RWPE1 (cell line): ENCODE measurements at regions not wholly inside any gene's neighbourhood (a gene's known extent, or its start where the extent isn't known, plus 50 kb on each side); places are given as distances from the start of the nearest gene placed in this dataset.

Experiments
- CTCF ChIA-PET: fragments of 350-600 bp; sonication (Branson Sonifier 250); formaldehyde crosslinking; extraction: SDS; loops from one replicate; lab custom pipeline; 2021; lab: Yijun Ruan, JAX
- POLR2A ChIA-PET: fragments of 400-600 bp; formaldehyde crosslinking; extraction: SDS; loops from one replicate; lab custom pipeline; 2020; ENCODE audit warnings: antibody characterized with exemption; ENCODE audit not compliant: low non-redundant PET; lab: Yijun Ruan, JAX
- DNase-seq: peaks from one replicate; pipeline ENCODE4 v3.0.0; 2012; ENCODE audit warnings: low spot score
- H3K27ac ChIP-seq: fragments of 450-650 bp; 2 replicates; pipeline ENCODE4 v1.5.1; 2017
- TF ChIP-seq, protein P1 (sequence below): fragments of 450-650 bp; conservative IDR thresholded peaks from 2 replicates; pipeline ENCODE4 v1.5.1; 2017; ENCODE audit warnings: low read depth, mild to moderate bottlenecking

DNA sequence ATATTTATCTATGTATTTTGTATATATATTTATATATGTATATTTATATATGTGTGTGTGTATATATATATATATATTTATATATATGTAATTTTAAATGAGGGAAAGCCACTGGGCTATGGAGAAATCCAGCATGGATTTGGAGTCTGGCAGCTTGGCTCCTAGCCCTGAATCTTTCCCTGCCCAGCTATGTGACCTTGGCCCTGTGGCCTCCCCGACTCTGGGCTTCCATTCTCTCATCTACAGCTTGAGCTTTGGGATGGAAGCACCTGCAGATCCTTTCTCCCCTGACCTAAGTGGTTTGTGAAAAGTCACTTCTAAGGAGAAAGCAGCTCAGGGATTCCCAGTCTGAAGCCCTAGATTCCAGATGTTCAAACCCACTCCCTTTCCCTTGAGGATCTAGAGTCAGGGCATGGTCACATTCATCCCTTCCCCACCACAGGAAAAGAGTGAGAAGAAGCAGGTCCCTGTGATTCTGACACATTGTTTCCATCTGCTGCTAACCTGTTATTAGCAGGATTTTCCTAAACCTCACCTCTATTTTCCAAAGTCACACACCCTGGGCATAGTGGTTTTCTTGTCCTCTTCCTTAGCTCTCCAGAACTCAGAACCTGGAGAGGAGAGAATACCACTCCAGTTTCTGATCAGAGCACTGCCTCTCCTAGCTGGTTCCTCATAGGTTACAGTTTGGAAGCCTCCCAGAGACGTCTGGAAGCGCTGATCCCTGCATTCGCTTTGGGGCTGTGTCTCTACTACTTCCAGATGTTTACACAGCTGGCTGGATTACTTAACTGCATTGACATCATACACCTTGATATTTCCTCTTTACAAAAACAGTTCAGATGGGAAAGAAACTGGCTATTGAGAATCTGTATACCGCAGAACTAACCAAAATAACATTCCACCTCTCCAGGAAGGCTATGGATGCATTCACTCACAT is 327.5 kb upstream of the ZMIZ1 start:
- H3K27ac ChIP-seq: no peak overlapping the region
- DNase-seq: peak; percentile 13
- TF ChIP-seq, protein P1, sequence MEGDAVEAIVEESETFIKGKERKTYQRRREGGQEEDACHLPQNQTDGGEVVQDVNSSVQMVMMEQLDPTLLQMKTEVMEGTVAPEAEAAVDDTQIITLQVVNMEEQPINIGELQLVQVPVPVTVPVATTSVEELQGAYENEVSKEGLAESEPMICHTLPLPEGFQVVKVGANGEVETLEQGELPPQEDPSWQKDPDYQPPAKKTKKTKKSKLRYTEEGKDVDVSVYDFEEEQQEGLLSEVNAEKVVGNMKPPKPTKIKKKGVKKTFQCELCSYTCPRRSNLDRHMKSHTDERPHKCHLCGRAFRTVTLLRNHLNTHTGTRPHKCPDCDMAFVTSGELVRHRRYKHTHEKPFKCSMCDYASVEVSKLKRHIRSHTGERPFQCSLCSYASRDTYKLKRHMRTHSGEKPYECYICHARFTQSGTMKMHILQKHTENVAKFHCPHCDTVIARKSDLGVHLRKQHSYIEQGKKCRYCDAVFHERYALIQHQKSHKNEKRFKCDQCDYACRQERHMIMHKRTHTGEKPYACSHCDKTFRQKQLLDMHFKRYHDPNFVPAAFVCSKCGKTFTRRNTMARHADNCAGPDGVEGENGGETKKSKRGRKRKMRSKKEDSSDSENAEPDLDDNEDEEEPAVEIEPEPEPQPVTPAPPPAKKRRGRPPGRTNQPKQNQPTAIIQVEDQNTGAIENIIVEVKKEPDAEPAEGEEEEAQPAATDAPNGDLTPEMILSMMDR: no peak
- CTCF ChIA-PET: no interaction called here
- POLR2A ChIA-PET: no interaction called here

DNA sequence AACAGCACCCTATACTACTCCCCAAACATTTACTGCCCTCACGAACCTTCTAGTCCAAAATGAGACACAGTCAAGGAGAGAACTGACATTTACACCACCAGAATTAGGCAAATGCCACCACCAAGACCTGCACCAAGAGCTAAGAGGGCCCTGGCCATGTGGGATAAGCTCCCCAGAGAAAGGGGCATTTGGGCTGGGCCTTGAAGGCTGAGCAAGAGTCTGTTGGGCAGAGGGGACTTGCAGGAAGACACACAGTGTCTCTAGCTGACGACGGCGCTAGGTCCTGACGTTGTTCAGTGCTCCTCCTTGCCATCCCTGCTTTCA is 326.4 kb upstream of the ZMIZ1 start:
- ChIA-PET POLR2A (no interaction called here), CTCF (no interaction called here)
- no peak overlapping the region for H3K27ac ChIP-seq
- TF ChIP-seq, protein P1: no peak
- DNase-seq: no peak

DNA sequence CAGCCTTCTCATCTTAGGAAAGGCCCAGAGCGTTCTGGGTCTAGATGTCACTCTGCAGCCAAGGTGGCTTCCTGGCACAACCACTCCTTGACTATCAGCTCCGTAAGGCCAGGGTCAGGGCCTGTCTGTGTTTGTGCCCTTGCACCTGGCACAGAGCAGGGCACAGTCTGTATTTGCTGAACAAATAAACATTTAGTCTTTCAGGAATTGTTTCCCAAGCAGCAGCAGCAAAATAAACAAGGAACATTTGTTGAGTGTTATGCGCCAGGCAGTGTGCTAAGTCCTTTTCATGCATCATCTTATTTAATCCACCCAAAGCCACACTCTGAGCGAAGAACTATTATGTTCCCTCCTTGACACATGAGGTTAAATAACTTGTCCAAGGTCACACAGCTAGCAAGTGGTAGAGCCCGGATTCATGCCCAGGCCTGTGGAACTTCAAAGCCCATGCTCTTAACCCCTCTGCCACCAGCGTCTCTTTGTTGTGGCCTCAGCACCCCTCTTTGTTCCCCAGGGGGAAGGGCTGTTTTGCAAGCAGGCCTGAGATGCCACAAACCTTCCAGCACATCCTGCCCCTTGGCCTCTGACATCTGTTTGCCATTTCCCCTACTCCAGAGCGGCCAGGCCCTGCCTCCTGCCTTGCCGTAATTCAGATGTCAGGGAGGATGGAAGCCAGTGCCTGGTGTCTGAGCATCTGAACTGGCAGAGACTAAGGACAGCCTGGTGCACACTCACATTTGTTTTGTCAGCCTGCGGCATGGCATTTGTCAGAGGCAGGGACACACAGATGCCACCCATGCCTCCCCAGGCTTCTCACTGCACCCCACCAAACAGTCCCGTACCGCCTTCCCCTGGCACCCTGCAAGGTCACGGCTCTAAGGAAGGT is 325.8 kb upstream of the ZMIZ1 start:
- ChIA-PET POLR2A (interaction anchor here (0.6 kb wide), 1 partner anchor 225 kb away, joined by 6 read pairs; no protein-coding TSS in a partner anchor), CTCF (no interaction called here)
- TF ChIP-seq, protein P1: no peak
- DNase-seq: no peak
- no peak overlapping the region for H3K27ac ChIP-seq

DNA sequence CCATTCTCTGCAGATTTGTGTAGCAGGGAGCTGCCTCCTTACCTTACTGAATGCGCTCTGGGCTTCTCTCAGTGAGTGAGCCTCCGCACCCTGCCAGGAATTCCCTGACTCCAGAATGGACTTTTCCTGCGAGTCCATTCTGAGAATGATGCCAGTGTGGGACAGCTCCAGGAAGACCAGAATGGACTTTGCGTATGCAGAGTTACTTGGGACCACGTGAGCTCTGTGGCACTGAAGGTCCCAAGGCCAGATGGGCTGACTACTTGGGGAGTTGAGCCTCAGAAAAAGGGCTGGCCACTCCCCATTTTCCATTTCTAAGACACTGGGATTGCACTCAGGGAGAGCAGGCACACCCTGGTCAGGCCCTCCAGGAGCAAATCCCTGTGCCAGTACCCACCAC is 324.7 kb upstream of the ZMIZ1 start:
- CTCF ChIA-PET: no interaction called here

DNA sequence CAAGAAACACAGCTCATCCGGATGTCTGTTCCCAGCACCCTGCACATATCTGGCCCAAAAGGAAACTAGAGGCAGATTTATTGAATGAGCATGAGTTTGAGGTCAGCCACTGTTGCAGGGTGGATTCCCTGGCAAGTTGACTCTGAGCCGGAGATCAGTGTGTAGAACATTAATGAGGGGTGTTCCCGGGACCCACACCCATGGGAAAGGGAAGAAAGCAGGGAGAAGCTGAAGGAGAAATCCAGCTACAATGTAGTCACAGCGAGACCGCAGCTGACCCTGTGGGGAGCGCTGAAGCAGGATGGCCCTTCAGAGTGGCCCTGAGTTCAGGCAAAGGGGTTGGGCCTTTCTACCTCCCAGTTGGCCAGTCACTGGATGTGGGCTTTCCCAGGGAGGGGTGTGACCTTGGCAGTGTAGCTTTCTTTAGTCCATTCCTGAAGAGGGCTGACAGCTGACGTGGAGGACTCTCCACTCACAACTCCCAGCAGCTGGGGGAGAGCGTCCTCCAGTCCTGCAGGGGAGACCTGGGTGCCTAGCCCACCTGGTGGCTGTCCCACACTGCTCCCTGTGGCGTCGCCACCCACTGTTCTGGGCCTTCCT is 324.2 kb upstream of the ZMIZ1 start:
- no peak for DNase-seq
- ChIA-PET CTCF (interaction anchor here (0.7 kb wide), 1 partner anchor 152 kb away, joined by 3 read pairs; no protein-coding TSS in a partner anchor), POLR2A (interaction anchor here (0.6 kb wide), 1 partner anchor 66 kb away, joined by 3 read pairs; no protein-coding TSS in a partner anchor)
- no peak overlapping the region for H3K27ac ChIP-seq
- TF ChIP-seq, protein P1: no peak

More for the DNA sequence above, 324.7 kb upstream of the ZMIZ1 start:
- no peak overlapping the region for H3K27ac ChIP-seq
- TF ChIP-seq, protein P1: no peak
- DNase-seq: no peak
- POLR2A ChIA-PET: interaction anchor here (0.6 kb wide), 1 partner anchor 67 kb away, joined by 3 read pairs; no protein-coding TSS in a partner anchor

DNA sequence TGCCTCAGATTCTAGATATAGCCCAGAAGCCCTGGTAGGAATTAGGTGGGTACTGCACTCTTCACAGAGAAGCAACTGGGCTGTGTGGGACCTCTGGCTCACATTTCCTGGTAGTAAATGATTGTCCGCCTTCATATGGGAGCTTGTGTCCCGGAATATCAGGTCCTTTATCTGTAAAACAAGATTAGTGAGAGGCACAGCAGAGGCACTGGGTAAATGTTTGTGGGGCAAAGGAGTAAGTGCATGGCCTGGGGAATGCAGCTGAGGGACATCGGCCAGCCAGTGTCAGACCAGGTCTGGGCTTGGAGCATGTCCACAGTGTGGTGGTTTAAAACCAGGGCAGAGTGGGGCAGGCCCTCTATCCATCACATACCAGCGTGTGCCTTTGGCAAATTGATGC is 323.3 kb upstream of the ZMIZ1 start:
- ChIA-PET POLR2A (no interaction called here), CTCF (no interaction called here)

More for the DNA sequence above, 323.3 kb upstream of the ZMIZ1 start:
- DNase-seq: no peak
- H3K27ac ChIP-seq: no peak overlapping the region
- TF ChIP-seq, protein P1: no peak
